Breast epithelium (tissue), 4 donors: ENCODE measurements at regions not wholly inside any gene's neighbourhood (a gene's known extent, or its start where the extent isn't known, plus 50 kb on each side); places are given as distances from the start of the nearest gene placed in this dataset.

Source experiments
- DNase-seq, 2 donors: peaks; one replicate each; pipeline ENCODE4 v3.0.0-alpha.2; 2019; ENCODE audit warnings: low spot score in 2 of 2
- H3K27ac ChIP-seq, 2 donors: fragments of 200-600 bp; sonication (generic) in 1 of 2; one replicate each; pipeline ENCODE4 v1.5.1; 2016 to 2019; ENCODE audit warnings: mild to moderate bottlenecking in 1 of 2
- H3K27me3 ChIP-seq, 2 donors: fragments of 200-600 bp; sonication (generic) in 1 of 2; one replicate each; pipeline versions ENCODE4 v1.5.1 to v1.6.0; 2017 to 2019; ENCODE audit warnings: control low read depth in 1 of 2, mild to moderate bottlenecking in 1 of 2
- H3K36me3 ChIP-seq: fragments of 200-600 bp; one replicate; pipeline ENCODE4 v1.5.1; 2019
- H3K4me1 ChIP-seq, 2 donors: fragments of 200-600 bp; sonication (generic); one replicate each; pipeline ENCODE4 v1.5.1; 2016 to 2019; ENCODE audit warnings: control low read depth in 1 of 2
- H3K4me3 ChIP-seq, 3 donors: fragments of 200-600 bp; sonication (generic); 1 replicate in 2 of 3; 2 replicates in 1 of 3; pipeline ENCODE4 v1.5.1; 2016 to 2019; ENCODE audit warnings: mild to moderate bottlenecking in 3 of 3, moderate library complexity in 2 of 3
- H3K9me3 ChIP-seq, 2 donors: fragments of 200-600 bp; sonication (generic) in 1 of 2; one replicate each; pipeline ENCODE4 v1.5.1; 2016 to 2019; ENCODE audit warnings: control low read depth in 1 of 2
- CTCF ChIP-seq, 3 donors: fragments of 450-650 bp; IDR thresholded peaks; one replicate each; pipeline ENCODE4 v1.5.1; 2016 to 2017; ENCODE audit warnings: antibody characterized with exemption in 3 of 3, mild to moderate bottlenecking in 3 of 3, moderate library complexity in 3 of 3
- POLR2A ChIP-seq: fragments of 450-650 bp; IDR thresholded peaks from one replicate; pipeline ENCODE4 v1.6.1; 2016; ENCODE audit warnings: antibody characterized with exemption, mild to moderate bottlenecking, moderate library complexity
- POLR2AphosphoS5 ChIP-seq, 3 donors: sonication (generic); formaldehyde crosslinking; IDR thresholded peaks; one replicate each; pipeline ENCODE4 v1.6.1; 2017; ENCODE audit warnings: antibody characterized with exemption in 3 of 3
- intact Hi-C: fragments of 100-400 bp; cut with DNase I; formaldehyde crosslinking; loops from one replicate; pipeline ENCODE4 v1.15.1; 2023; ENCODE audit warnings: low total_unique reads

- intact Hi-C loops = no loop called here
- Histone ChIP-seq H3K27me3 (no peaks in the 10 kb centered on the region), H3K4me3 (no peak overlapping the region), H3K27ac (no peak overlapping the region), H3K36me3 (no peaks in the 10 kb centered on the region), H3K9me3 (peaks cover 0 to 22% of the 10 kb centered on the region in 2 donors), H3K4me1 (no peaks in the 10 kb centered on the region)
- no peak for DNase-seq
- TF ChIP-seq CTCF (IDR thresholded peaks at IDR 0.05) (no peak), POLR2A (no peak), POLR2AphosphoS5 (IDR thresholded peaks at IDR 0.05) (no peak)
Measured at GRCh38 chr5:104189031-104189430, 626.4 kb upstream of the NUDT12 start.

DNA sequence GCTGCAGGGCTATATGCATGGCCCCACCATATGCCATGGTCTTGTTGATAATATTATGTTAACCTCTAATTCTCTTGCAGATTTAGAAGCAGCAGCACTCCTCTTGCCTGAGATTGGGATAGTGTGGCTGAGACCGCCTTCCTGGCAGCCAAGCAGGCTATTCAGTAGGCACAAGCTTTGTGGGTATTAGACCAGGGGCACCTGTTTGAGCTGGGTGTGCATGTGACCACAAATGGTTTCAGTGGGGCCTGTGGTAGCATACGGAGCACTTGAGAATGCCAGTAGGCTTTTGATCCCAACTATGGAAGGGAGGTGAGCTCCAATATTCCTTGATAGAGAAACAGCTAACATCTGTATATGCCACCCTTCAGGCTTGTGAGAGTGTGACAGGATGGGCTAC, 625.1 kb upstream of the NUDT12 start:
- Histone ChIP-seq H3K9me3 (peaks cover 0 to 22% of the 10 kb centered on the region in 2 donors), H3K27ac (no peak overlapping the region), H3K36me3 (no peaks in the 10 kb centered on the region), H3K27me3 (no peaks in the 10 kb centered on the region), H3K4me1 (no peaks in the 10 kb centered on the region), H3K4me3 (no peak overlapping the region)
- no peak for TF ChIP-seq POLR2A
- no peak for TF ChIP-seq CTCF (IDR thresholded peaks at IDR 0.05)
- TF ChIP-seq POLR2AphosphoS5 (IDR thresholded peaks at IDR 0.05) = no peak
- intact Hi-C loops = no loop called here
- no peak for DNase-seq

DNA sequence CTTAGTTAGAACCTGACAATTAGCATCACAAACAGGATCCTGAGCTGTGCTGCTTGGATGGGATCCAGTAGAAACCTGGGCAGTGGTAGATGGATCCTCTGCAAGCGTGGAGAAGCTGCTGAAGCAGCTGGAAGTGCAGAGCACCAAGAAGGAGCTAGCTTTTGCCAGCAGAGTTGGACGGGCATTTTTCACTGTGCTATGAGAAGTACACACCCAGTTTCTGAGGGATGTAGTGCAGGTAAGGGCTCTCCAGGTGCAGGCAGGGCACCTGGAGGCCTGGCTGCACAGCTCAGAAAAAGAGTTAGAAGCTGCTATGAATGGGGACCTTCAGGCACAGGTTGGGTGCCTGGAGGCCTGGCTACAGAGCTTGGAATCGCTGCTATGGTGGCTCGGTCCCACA, 623.9 kb upstream of the NUDT12 start:
- no peaks in the 10 kb centered on the region for H3K36me3 ChIP-seq
- intact Hi-C loops = no loop called here
- no peaks in the 10 kb centered on the region for H3K27me3 ChIP-seq
- DNase-seq = no peak
- H3K27ac ChIP-seq = no peak overlapping the region
- no peaks in the 10 kb centered on the region for H3K4me1 ChIP-seq
- TF ChIP-seq POLR2A (no peak), CTCF (IDR thresholded peaks at IDR 0.05) (no peak), POLR2AphosphoS5 (IDR thresholded peaks at IDR 0.05) (no peak)
- H3K9me3 ChIP-seq = peaks cover 0 to 29% of the 10 kb centered on the region in 2 donors
- H3K4me3 ChIP-seq = no peak overlapping the region

DNA sequence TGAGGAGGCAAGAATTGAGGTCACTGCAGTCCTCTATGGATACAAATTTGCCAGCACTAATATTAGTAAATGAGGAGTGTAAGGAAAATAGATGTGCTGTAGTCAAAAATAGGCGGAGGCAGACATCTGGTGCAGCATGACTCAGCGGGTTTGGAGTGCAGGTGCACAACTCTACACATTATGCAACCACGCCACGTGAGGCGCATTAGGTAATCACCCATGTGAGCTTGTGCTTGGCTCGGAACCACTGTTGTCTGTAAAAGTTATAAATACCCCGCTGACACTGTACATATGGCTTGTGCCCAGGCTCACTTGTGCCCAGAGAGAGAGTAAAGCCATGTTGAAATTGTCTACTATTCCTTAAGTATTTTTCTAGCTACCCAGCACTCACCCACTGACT, 623.5 kb upstream of the NUDT12 start:
- no peaks in the 10 kb centered on the region for H3K4me1 ChIP-seq
- peaks cover 0 to 34% of the 10 kb centered on the region in 2 donors for H3K9me3 ChIP-seq
- DNase-seq = no peak
- no peaks in the 10 kb centered on the region for H3K36me3 ChIP-seq
- intact Hi-C loops = no loop called here
- H3K27me3 ChIP-seq = no peaks in the 10 kb centered on the region
- H3K27ac ChIP-seq = no peak overlapping the region
- no peak for TF ChIP-seq CTCF (IDR thresholded peaks at IDR 0.05)
- no peak for TF ChIP-seq POLR2A
- no peak for TF ChIP-seq POLR2AphosphoS5 (IDR thresholded peaks at IDR 0.05)
- no peak overlapping the region for H3K4me3 ChIP-seq

DNA sequence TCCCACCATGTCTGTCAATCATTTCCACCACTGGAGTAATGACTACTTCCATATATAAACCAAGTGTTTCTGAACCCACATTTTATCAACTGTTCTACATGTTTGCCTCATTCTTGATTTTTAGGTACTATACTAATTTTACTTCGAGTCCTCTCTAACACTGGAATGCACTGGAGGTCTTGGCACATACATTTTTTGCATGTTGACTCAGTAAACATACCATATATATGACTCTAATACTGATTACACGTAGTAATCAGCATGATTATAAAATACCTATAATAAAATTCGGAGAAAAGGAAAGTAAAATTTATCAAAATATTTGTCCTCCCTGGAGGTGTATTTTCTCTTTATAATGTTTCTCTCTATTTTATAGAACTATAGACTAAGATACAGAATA, 621.7 kb upstream of the NUDT12 start:
- intact Hi-C loops = no loop called here
- no peak for TF ChIP-seq POLR2A
- no peak for TF ChIP-seq CTCF (IDR thresholded peaks at IDR 0.05)
- TF ChIP-seq POLR2AphosphoS5 (IDR thresholded peaks at IDR 0.05) = no peak
- H3K9me3 ChIP-seq = peaks cover 11 to 51% of the 10 kb centered on the region in 2 donors

More for the DNA sequence above, 621.7 kb upstream of the NUDT12 start:
- H3K4me3 ChIP-seq = no peak overlapping the region
- H3K27ac ChIP-seq = no peak overlapping the region
- DNase-seq = no peak
- H3K36me3 ChIP-seq = no peaks in the 10 kb centered on the region
- no peaks in the 10 kb centered on the region for H3K4me1 ChIP-seq
- H3K27me3 ChIP-seq = no peaks in the 10 kb centered on the region
